Activated naive CD4-positive, alpha-beta T cell treated with anti-CD3 and anti-CD28 coated beads, Interleukin-2, amount 10 ng/mL, durations not matched to agents 7 days and 5 days (primary cell): ENCODE measurements at regions not wholly inside any gene's neighbourhood (a gene's known extent, or its start where the extent isn't known, plus 50 kb on each side); places are given as distances from the start of the nearest gene placed in this dataset.

Source experiments
- CTCF ChIA-PET: fragments of 350-600 bp; sonication (Branson Sonifier 250); formaldehyde crosslinking; loops from one replicate; lab custom pipeline; 2021; ENCODE audit warnings: antibody characterized with exemption; lab: Charles Lee
- DNase-seq: peaks from one replicate; pipeline ENCODE4 v3.0.0-alpha.2; 2020
- H3K27ac Mint-ChIP-seq: one replicate; pipeline ENCODE4 v1.8.0; 2021; ENCODE audit warnings: mild to moderate bottlenecking, moderate library complexity, mixed read lengths
- H3K27me3 Mint-ChIP-seq: one replicate; pipeline ENCODE4 v1.8.0; 2021; ENCODE audit warnings: mild to moderate bottlenecking, mixed read lengths
- H3K36me3 Mint-ChIP-seq: one replicate; pipeline ENCODE4 v1.8.0; 2021; ENCODE audit warnings: mixed read lengths
- H3K4me1 Mint-ChIP-seq: one replicate; pipeline ENCODE4 v1.8.0; 2021; ENCODE audit warnings: mixed read lengths
- H3K4me3 Mint-ChIP-seq: one replicate; pipeline ENCODE4 v1.8.0; 2021; ENCODE audit warnings: mild to moderate bottlenecking, moderate library complexity, mixed read lengths
- H3K9me3 Mint-ChIP-seq: one replicate; pipeline ENCODE4 v1.8.0; 2021; ENCODE audit warnings: mixed read lengths

DNA sequence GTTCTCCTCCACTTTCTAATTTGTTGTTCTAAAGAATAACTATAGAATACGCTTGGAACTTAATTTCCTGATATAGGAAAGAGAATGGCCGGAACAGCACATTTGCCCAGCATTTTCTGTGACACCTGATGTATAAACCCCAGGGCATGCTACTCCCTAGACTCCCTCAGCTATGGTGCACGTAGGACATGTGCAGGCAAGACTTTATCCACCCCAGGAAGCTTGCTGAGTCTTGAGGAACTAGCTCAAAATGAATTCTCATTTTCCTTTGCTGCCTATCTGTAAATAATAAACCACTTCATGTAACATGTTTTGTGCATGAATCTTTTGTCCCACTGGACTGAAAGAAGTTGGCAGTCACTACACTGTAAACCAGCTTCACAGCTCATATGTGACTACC lies 535.8 kb upstream of the SLITRK1 start:
- CTCF ChIA-PET, result no interaction called here
- Mint-ChIP-seq H3K27ac (no peak overlapping the region), H3K4me1 (no peaks in the 10 kb centered on the region), H3K4me3 (no peak overlapping the region), H3K36me3 (no peaks in the 10 kb centered on the region), H3K27me3 (no peaks in the 10 kb centered on the region), H3K9me3 (peaks cover 5% of the 10 kb centered on the region)
- no peak for DNase-seq

DNA sequence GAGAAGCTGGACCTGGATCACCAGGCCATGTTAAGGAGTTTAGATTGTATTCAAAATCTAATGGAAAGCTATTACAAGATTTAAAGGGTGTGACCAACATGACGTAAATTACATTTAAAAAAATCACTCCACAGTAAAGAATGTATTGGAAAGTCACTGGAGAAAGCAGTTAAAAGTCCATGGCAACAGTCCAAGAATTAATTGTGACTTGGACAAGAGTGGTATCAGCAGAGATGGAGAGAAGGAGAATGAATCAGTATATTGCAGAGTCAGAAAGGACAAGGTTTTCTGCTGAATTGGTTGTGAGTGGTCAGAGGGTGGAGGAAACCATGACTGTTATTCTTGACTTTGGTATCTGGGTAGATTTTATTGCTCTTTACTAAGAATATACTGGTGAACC lies 535.1 kb upstream of the SLITRK1 start:
- Mint-ChIP-seq H3K27me3 (no peaks in the 10 kb centered on the region), H3K9me3 (peaks cover 5% of the 10 kb centered on the region), H3K4me3 (no peak overlapping the region), H3K27ac (no peak overlapping the region), H3K4me1 (no peaks in the 10 kb centered on the region), H3K36me3 (no peaks in the 10 kb centered on the region)
- DNase-seq, result no peak
- CTCF ChIA-PET, result no interaction called here

DNA sequence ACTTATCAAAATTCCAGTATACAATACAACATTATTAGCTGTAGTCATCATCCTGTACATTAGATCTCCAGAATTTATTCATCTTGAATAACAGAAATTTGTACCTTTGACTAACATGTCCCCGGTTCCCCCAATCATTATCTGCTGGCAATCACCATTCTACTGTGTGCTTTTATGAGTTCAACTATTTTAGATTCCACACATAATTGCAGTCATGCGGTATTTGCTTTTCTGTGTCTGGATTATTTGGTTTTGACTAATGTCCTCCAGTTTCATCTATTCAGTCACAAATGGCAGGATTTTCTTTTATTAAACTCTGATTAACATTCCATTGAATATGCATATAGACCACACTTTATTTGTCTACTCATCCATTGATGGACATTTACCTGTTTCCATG lies 530.7 kb upstream of the SLITRK1 start:
- Mint-ChIP-seq H3K4me3 (no peak overlapping the region), H3K9me3 (no peaks in the 10 kb centered on the region), H3K27ac (no peak overlapping the region), H3K36me3 (no peaks in the 10 kb centered on the region), H3K27me3 (no peaks in the 10 kb centered on the region), H3K4me1 (no peaks in the 10 kb centered on the region)
- DNase-seq, result no peak
- CTCF ChIA-PET, result no interaction called here

DNA sequence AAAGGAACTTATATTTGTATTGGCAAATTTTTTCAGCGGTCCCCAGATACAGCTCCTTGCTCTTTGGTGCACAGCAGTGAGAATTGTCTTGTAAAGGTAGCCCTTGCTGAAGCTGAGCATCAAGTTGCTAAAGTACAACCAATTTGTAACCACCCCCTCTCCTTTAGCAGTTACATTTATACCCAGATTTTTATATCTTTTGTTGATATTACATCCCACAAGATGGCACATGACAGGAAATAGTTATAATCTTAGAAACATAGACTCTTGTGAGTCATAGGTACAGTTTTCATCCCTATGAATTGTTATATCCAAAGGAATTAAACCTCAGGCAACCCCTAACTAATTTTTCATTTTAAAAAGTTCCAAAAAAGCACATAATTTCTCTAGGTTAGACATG lies 523.0 kb upstream of the SLITRK1 start:
- DNase-seq, result no peak
- Mint-ChIP-seq H3K4me3 (no peak overlapping the region), H3K36me3 (no peaks in the 10 kb centered on the region), H3K27me3 (no peaks in the 10 kb centered on the region), H3K27ac (no peak overlapping the region), H3K9me3 (peaks cover 2% of the 10 kb centered on the region), H3K4me1 (no peaks in the 10 kb centered on the region)
- CTCF ChIA-PET, result no interaction called here

DNA sequence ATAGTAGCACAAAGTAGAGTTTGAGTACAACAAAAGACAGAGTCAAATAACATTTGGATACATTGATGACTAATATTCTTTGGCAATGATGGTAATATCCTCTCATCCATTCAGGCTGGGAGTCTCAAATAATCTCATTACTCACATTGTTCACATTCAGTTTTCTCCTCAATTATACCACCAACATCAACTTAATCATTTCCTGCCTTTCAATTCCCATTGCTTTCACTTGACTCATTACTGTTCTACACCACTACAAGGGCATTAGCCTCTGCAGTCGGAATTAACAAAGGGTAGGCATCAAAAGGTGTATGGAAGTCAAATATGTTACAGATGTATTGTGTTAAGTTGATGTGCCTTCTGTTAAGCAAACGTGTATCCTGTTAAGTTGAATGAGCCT lies 518.4 kb upstream of the SLITRK1 start:
- H3K9me3 Mint-ChIP-seq, result peaks cover 6% of the 10 kb centered on the region
- H3K4me3 Mint-ChIP-seq, result no peak overlapping the region
- no peak for DNase-seq
- H3K27ac Mint-ChIP-seq, result no peak overlapping the region
- H3K4me1 Mint-ChIP-seq, result no peaks in the 10 kb centered on the region
- CTCF ChIA-PET, result no interaction called here
- no peaks in the 10 kb centered on the region for H3K27me3 Mint-ChIP-seq
- no peaks in the 10 kb centered on the region for H3K36me3 Mint-ChIP-seq

DNA sequence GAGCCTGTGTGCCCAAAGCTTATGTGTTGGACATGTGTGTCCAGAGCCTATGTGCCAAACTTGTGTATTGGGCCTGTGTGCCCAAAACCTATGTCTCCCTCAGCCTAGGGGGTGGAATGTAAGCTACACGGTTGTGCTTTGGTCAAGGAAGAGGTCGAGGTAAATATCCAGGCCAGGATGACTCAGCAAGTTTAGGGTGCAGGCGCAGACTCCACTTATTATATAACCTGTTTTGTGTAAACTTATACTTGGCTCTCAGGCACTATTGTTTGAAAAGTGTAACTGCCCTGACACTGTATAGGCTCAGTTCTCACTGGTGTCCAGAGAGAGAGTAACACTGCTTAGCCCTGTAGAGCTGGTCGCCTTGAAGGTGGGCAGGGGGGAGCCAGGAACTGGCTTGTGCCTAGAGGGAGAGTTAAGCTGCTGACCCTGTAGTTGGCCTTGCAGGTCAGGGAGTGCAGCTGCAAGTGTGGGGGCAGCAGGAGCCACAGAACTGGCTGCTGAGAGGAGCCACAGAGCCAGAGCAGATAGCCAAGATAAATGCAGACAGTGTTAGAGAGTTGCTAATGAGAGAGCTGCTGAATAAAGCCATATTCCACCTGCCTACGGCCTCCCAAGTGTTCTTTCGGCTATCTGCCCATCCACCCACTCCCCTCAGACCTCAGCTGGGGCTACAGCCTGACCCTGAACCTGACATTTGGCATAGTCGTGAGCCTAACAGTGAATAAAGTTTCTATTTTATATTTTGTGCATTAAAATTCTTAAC lies 517.2 kb upstream of the SLITRK1 start:
- CTCF ChIA-PET, result no interaction called here
- H3K4me3 Mint-ChIP-seq, result no peak overlapping the region
- no peak for DNase-seq
- peaks cover 6% of the 10 kb centered on the region for H3K9me3 Mint-ChIP-seq
- H3K36me3 Mint-ChIP-seq, result no peaks in the 10 kb centered on the region
- H3K27me3 Mint-ChIP-seq, result no peaks in the 10 kb centered on the region
- H3K27ac Mint-ChIP-seq, result no peak overlapping the region
- H3K4me1 Mint-ChIP-seq, result no peaks in the 10 kb centered on the region

DNA sequence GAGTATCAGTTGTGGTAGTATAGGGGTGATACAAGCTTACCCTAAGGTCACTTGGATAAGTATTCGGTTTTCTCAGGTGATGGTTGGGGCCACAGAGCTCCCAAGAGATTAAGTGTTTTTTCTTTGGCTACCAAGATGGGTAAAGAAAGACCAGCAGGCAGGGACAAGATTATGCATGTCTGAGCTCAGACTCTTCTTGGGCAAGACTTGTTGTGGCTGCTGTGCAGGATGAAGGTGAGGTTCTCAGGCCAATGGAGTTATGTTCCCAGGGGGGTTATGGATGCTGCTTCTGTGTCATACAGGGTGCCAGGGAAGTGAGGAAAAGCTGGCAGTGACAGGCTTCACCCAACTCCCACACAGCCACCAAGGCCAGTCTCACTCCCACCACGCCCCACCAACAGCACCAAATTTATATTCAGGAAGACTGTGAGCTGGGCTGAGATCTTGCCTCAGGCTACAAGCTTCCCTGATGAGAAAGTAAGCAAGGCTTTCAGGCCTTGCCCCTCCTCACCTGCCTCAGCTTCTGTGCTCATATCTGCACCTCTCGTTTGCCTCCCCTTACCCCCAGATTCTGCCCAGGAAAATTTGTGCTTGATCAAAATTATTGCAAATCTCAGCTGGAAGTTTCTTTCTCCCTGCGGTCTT lies 511.8 kb upstream of the SLITRK1 start:
- no peak overlapping the region for H3K4me3 Mint-ChIP-seq
- H3K27me3 Mint-ChIP-seq, result no peaks in the 10 kb centered on the region
- H3K36me3 Mint-ChIP-seq, result no peaks in the 10 kb centered on the region
- no peaks in the 10 kb centered on the region for H3K4me1 Mint-ChIP-seq
- peaks cover 10% of the 10 kb centered on the region for H3K9me3 Mint-ChIP-seq
- DNase-seq, result no peak
- no peak overlapping the region for H3K27ac Mint-ChIP-seq
- CTCF ChIA-PET, result no interaction called here

DNA sequence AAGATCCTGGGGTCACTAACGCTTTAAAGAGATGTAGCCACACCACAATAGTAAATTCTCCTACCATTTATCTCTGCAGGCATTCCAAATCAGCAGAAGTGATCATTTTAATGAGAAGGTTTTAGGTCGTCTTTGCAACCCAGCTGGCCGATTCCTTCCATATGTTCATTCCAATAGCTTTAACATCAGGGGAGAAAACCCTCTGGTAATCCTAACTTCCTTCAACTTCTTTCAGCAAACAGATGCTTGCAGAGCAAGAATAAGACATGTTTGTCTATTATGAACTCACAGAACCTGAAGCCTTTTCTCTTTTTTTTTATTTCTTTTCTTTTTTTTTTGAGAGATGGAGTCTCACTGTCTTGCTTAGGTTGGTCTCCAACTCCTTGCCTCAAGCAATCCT lies 498.6 kb upstream of the SLITRK1 start:
- Mint-ChIP-seq H3K27ac (no peak overlapping the region), H3K4me1 (no peaks in the 10 kb centered on the region), H3K4me3 (no peak overlapping the region), H3K9me3 (peaks cover 9% of the 10 kb centered on the region), H3K27me3 (no peaks in the 10 kb centered on the region), H3K36me3 (no peaks in the 10 kb centered on the region)
- DNase-seq, result no peak
- CTCF ChIA-PET, result no interaction called here

DNA sequence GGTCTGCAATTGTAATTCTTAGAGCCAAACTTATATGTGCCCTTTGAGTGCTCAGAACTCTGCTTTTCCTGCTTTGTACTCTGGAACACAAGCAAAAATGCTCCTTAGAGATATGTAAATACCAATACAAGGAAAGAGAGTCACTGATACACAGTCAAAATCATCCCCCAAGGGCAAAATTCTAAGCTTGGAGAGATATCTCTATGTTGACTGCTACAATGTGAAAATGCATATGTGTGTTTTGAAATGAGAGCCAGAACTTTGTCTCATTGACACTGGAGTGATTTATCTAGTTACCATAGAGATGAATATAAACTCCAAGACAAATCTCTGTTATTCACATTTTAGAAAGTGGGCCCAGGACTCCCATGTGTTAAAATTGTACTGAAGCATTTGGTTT lies 494.8 kb upstream of the SLITRK1 start:
- DNase-seq, result no peak
- Mint-ChIP-seq H3K36me3 (no peaks in the 10 kb centered on the region), H3K27ac (no peak overlapping the region), H3K4me1 (no peaks in the 10 kb centered on the region), H3K4me3 (no peak overlapping the region), H3K27me3 (no peaks in the 10 kb centered on the region), H3K9me3 (peaks cover 5% of the 10 kb centered on the region)
- CTCF ChIA-PET, result no interaction called here

DNA sequence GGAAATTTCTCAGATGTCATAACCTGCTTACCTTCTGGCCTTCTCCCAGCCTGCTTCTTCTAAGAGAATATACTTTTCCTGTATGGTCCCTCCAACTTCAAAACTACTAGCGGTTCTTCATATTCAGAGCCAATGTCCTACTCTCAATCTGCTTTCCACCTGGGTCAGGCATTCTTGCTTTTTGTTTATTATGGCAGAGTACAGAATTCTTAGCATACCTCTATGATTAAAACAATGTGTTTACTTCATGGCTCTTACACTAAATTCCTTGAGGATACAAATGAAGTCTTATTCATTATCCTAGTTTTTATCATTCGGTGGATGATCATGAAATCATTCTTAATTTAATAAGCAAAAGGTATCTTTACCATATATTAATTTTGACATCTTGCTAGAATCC lies 484.2 kb upstream of the SLITRK1 start:
- H3K36me3 Mint-ChIP-seq, result no peaks in the 10 kb centered on the region
- no peaks in the 10 kb centered on the region for H3K27me3 Mint-ChIP-seq
- H3K9me3 Mint-ChIP-seq, result no peaks in the 10 kb centered on the region
- CTCF ChIA-PET, result no interaction called here
- H3K4me3 Mint-ChIP-seq, result no peak overlapping the region
- DNase-seq, result no peak
- H3K4me1 Mint-ChIP-seq, result no peaks in the 10 kb centered on the region
- no peak overlapping the region for H3K27ac Mint-ChIP-seq

DNA sequence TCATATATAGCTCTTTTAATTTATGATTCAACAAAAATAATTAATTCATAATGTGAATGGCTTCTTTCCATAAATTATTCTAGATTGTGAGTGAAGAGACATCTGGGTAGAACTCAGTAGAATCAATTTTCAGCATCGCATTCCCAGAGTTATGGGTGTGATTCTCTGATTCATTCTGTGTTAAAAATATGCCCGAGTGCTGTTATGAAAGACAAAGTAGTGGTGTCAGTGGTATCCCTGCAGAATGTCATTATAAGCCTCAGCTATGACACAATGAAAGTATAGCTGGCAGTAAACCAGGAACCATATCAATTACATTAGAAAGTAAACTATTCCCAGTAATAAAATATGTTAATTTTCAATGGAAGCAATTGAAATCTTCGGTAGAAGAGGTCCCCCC lies 480.5 kb upstream of the SLITRK1 start:
- CTCF ChIA-PET, result no interaction called here
- H3K4me3 Mint-ChIP-seq, result no peak overlapping the region
- DNase-seq, result no peak
- no peaks in the 10 kb centered on the region for H3K27me3 Mint-ChIP-seq
- no peaks in the 10 kb centered on the region for H3K4me1 Mint-ChIP-seq
- H3K36me3 Mint-ChIP-seq, result no peaks in the 10 kb centered on the region
- no peak overlapping the region for H3K27ac Mint-ChIP-seq
- H3K9me3 Mint-ChIP-seq, result no peaks in the 10 kb centered on the region

DNA sequence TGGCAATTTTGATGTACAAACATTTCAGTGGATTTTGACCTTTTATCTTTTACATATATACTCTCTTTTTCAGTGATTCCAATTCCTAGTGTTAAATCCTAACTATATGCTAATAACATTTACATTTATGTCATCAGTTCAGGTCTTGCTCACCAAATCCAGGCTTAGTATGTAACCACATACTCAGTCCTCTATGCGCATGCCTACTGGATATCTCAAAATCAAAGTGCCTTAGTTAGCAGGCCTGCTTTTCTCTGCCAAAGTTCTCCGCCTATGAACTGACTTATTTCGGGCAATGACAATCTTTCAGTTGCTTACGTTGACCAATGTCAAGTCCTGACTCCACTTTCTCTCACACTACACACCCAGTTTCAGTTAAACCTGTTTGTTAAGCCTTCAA lies 478.5 kb upstream of the SLITRK1 start:
- Mint-ChIP-seq H3K27me3 (no peaks in the 10 kb centered on the region), H3K4me1 (no peaks in the 10 kb centered on the region), H3K4me3 (no peak overlapping the region), H3K27ac (no peak overlapping the region), H3K9me3 (no peaks in the 10 kb centered on the region), H3K36me3 (no peaks in the 10 kb centered on the region)
- CTCF ChIA-PET, result no interaction called here
- DNase-seq, result no peak

DNA sequence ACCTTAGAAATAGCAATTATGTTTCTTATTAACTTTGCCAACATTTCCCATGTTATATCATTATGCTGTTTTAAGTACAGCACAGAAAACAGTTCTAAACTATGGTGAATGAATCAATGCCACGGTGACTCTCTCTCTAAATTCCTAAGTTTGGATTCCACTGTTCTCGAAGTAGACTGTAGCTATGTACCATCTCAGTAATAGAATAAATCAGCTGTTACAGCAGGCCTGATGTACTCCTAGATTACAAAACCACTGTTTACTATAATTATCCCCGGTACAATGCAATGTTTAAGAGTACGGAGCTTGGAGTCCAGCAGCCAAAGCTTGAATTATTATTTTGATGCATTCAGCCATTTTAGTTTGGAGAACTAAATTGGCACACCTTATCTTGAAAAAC lies 476.3 kb upstream of the SLITRK1 start:
- Mint-ChIP-seq H3K27me3 (no peaks in the 10 kb centered on the region), H3K27ac (no peak overlapping the region), H3K9me3 (no peaks in the 10 kb centered on the region), H3K36me3 (no peaks in the 10 kb centered on the region), H3K4me1 (no peaks in the 10 kb centered on the region), H3K4me3 (no peak overlapping the region)
- no peak for DNase-seq
- CTCF ChIA-PET, result no interaction called here

DNA sequence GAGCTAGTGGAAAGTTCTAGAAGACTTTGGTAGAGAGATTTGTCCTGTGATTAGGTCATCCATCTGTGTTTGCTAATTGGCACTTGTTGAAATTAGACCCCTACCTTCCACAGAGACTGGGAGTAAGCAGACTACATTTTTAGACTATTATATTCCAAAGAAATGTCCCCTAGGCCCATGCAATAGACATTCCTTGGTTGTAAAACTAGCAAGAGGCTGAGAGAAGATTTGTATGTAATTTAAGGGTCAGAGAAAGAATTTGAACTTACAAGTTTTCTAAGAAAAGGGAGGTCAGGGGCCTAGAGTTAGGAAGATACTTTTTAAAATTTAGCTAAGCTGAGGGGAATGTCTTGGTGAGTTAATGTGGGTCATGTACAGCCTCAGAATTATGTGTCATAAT lies 470.7 kb upstream of the SLITRK1 start:
- no peak overlapping the region for H3K27ac Mint-ChIP-seq
- CTCF ChIA-PET, result no interaction called here
- no peaks in the 10 kb centered on the region for H3K4me1 Mint-ChIP-seq

DNA sequence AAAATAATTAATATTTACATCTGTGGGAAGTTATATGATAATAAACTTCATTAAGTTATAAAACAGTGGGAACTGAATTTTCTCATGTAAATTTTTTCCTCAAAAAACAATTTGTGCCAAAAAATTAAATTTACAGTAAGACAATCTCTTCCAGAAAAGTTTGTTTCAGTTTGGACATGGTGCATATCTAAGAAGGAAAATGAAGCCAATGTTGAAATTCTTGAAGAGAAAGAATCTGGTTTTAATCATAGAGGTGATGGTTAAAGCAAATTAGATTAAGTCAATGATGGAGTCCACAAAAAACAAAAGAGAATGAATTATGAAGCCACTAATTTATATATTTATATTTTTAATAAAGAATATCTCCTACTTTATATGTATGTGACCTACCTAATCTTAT lies 457.2 kb upstream of the SLITRK1 start:
- H3K36me3 Mint-ChIP-seq, result no peaks in the 10 kb centered on the region
- no peak for DNase-seq
- CTCF ChIA-PET, result no interaction called here
- H3K4me3 Mint-ChIP-seq, result no peak overlapping the region
- H3K4me1 Mint-ChIP-seq, result no peaks in the 10 kb centered on the region
- peaks cover 4% of the 10 kb centered on the region for H3K9me3 Mint-ChIP-seq
- no peaks in the 10 kb centered on the region for H3K27me3 Mint-ChIP-seq
- H3K27ac Mint-ChIP-seq, result no peak overlapping the region

More for the DNA sequence above, 470.7 kb upstream of the SLITRK1 start:
- H3K36me3 Mint-ChIP-seq, result no peaks in the 10 kb centered on the region
- no peaks in the 10 kb centered on the region for H3K27me3 Mint-ChIP-seq
- DNase-seq, result no peak
- H3K4me3 Mint-ChIP-seq, result no peak overlapping the region
- H3K9me3 Mint-ChIP-seq, result no peaks in the 10 kb centered on the region
